LNCAP (cell line): ENCODE measurements at regions not wholly inside any gene's neighbourhood (a gene's known extent, or its start where the extent isn't known, plus 50 kb on each side); places are given as distances from the start of the nearest gene placed in this dataset.

ENCODE experiments used
- TF ChIP-seq, protein P1 (sequence below): fragments of 450-650 bp; IDR thresholded peaks from 2 replicates; pipeline ENCODE4 v1.5.1; 2017; ENCODE audit warnings: mild to moderate bottlenecking

DNA sequence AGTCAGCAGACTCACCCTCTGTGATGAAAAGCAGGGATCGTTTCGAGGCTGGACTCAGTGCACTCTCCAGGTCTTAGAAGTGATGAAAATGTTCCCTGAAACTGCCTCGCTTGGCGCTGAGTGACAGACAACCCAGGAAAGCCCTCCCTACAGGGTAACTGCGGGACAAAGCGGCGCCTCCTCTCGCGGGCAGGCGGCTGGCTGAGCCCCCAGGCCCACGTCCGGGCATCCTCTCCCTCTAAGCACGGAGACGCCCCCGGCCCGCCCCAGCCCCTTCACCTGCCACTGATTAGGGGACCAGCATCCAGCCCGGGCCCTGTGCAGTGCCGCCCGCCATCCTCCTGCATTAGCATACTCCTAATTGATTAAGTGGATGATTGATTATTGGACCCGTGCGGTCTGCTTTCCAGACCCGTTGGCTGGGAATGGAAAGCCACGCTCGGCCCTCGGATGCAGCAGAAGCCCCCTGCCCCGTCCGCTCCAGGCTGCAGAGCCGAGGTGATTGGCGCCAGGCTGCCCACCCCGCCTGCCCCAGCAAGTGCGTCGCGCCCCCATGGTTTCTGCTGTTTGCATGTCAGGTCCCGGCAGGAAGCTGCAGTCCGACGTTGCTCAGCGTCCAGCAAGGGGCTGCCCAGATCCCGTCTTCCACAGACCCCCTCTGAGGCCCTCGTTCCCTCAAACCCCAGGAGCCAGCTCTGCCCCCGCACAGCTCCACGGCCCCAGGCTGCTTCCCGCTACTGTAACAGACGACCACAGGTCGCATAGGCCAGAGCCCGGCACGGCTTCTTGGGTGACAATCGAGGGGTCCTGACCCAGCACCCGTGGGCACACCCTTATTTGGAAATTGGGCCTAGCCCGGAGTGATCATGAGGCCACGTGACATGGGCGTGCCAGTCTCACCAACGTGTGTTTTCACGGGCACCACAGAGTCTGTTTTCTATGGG lies 131.6 kb downstream of the DLL1 start:
- TF ChIP-seq, protein P1, sequence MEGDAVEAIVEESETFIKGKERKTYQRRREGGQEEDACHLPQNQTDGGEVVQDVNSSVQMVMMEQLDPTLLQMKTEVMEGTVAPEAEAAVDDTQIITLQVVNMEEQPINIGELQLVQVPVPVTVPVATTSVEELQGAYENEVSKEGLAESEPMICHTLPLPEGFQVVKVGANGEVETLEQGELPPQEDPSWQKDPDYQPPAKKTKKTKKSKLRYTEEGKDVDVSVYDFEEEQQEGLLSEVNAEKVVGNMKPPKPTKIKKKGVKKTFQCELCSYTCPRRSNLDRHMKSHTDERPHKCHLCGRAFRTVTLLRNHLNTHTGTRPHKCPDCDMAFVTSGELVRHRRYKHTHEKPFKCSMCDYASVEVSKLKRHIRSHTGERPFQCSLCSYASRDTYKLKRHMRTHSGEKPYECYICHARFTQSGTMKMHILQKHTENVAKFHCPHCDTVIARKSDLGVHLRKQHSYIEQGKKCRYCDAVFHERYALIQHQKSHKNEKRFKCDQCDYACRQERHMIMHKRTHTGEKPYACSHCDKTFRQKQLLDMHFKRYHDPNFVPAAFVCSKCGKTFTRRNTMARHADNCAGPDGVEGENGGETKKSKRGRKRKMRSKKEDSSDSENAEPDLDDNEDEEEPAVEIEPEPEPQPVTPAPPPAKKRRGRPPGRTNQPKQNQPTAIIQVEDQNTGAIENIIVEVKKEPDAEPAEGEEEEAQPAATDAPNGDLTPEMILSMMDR = no peak

DNA sequence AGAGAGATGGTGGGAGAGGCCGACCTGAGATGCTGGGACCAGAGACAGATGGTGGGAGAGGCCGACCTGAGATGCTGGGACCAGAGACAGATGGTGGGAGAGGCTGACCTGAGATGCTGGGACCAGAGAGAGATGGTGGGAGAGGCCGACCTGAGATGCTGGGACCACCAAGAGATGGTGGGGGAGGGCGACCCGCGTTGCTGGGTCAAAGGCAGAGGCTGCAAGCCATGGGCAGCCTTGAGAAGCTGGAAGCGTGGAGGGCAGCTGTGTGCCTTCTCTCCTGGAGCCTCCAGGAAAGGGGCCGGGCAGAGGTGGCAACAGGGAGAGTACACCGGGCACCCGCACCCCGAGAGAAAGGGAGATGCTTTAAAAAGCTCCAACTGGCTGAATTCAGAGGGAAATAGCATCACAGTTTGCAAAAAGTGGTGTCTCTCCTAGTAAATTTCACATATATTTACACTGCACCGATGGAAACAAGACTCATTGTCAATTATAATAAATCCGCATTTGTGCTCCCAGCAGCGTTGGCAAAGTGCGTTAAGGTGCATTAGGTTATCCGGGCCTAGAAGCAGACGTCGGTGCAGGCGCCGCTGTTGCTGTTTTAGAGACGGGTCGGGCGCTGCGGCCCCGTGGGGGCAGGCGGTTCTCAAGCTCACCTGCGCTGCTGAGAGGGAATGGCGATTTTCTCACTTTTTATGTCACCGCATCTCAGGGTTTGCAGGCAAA lies 132.4 kb downstream of the DLL1 start:
- TF ChIP-seq, protein P1 = no peak

DNA sequence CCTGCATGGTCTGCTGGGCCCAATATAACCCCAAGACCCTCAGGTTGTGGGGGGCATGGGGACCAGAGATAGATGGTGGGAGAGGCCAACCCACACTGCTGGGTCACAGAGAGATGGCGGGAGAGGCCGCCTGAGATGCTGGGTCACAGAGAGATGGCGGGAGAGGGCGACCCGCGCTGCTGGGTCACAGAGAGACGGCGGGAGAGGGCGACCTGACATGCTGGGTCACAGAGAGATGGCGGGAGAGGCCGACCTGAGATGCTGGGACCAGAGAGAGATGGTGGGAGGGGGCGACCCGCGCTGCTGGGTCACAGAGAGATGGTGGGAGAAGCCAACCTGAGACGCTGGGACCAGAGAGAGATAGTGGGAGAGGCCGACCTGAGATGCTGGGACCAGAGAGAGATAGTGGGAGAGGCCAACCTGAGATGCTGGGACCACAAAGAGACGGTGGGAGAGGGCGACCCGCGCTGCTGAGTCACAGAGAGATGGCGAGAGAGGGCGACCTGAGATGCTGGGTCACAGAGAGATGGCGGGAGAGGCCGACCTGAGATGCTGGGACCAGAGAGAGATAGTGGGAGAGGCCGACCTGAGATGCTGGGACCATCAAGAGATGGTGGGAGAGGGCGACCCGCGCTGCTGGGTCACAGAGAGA lies 133.2 kb downstream of the DLL1 start:
- TF ChIP-seq, protein P1 = no peak

DNA sequence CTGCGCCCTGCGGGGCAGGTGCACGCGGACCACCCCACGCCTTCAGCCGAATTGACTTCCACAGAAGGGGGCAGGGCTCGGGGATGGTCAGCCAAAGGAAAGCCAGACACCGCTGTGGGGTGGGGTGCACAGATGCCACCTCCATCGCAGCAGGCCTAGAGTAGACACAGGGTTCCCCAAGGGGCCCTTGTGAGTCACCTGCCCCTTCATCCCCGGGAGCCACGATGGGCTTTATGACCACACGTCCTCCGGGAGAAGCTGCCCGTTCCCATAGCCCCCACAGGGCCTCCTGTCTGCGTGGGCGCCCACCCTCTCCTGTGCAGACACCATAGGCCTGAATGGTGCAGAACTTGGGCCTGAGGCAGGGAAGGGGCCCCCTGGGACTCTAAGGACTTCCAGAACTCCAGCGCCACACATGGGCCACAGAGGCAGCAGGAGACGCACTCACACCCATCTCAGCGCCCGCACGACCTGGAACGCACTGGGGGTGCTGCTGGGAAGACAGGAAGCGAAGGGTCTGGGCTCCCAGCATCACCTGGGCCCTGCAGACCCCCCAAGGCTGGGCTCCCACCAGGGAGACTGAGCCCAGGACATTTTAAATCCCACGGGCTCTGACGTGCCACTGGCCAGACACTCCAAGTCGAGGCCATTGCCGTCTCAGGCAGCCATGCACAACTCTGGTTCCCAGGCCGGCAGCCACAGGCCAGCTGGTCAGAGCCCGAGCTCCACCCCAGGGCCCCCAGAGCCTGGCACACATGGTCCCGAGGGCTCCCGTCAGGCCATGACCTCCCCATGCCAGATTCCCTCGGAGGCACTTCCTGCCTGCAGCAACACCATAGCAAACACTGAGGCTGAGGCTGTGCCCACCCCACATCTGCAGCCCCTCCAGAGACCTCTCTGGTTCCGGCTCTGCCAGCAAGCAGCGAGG lies 134.2 kb downstream of the DLL1 start:
- TF ChIP-seq, protein P1 = no peak

DNA sequence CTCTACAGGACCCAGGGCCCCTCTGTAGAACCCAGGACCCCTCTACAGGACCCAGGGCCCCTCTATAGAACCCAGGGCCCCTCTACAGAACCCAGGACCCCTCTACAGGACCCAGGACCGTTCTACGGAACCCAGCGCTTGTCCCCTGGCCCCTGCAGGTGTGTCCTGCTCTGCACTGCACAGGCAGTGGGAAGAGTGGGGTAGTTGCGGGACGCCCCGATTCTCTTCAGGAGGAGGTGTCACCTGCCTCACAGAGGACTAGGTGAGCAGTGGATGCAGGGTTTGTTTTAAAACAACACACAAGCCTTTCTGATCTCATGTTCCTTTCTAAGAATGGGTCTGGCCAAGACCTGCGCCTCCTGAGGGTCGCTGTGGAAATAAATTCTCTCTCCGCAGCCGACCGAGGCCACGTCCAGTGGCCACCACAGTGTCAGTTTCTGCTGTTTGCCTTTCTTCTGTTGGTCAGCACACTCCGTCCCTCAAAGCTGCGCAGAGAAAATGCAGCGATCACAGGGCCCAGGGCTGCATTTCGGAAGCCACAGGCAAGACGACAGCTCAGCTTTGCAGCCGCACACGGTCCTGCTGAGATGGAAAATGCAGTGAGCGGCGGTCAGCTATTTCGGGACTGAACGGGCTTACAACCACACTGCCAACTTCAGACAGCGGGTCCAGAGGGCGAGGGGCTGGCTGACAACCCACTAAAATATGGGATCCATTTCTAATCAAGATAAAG lies 135.2 kb downstream of the DLL1 start:
- TF ChIP-seq, protein P1 = no peak

DNA sequence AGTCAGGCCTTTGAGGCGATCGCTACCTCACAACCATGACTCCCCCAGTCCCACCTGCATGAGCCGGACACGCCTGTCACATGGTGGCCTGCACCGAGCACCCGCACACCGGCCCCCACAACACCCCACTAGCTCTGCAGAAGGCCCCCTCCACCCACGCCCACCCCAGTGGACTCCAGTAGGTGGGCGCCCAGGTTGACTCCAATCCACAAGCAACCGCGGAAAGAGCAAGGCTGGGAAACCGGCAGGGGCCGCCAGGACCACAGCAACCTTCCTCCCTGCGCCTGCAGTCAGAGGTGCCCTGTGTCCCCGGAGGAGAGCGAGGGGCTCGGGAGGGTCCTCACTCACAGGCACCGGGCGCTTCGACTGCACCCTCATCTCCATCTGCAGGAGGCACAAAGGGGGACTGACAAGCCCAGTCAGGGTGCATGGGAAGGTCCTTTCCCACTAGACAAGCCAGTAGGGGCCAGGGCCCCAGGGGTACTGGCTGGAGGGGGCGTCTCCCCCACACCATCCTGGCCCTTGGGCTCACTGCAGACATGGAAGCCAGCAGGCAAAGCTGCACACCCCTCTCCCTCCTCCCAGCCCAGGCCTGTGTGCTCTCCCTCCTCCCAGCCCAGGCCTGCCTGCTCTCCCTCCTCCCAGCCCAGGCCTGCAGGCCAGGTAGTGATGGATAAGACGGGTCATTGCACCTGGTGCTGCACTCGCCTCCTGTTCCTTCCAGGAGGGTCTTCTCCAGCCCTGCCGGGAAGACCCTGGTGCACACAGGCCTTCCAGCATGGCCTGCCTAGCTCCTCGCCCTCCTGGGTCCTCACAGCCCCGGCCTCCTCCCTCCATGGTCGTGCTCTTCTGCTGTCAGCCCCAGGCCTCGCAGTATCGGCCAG lies 137.2 kb downstream of the DLL1 start:
- TF ChIP-seq, protein P1 = no peak
